GM21390 (cell line): ENCODE measurements at regions not wholly inside any gene's neighbourhood (a gene's known extent, or its start where the extent isn't known, plus 50 kb on each side); places are given as distances from the start of the nearest gene placed in this dataset.

Experiments used
- ATAC-seq: cut with Tn5 transposase; IDR thresholded peaks from one replicate; pipeline ENCODE4 v1.9.1; 2021; ENCODE audit not compliant: unreplicated experiment

DNA sequence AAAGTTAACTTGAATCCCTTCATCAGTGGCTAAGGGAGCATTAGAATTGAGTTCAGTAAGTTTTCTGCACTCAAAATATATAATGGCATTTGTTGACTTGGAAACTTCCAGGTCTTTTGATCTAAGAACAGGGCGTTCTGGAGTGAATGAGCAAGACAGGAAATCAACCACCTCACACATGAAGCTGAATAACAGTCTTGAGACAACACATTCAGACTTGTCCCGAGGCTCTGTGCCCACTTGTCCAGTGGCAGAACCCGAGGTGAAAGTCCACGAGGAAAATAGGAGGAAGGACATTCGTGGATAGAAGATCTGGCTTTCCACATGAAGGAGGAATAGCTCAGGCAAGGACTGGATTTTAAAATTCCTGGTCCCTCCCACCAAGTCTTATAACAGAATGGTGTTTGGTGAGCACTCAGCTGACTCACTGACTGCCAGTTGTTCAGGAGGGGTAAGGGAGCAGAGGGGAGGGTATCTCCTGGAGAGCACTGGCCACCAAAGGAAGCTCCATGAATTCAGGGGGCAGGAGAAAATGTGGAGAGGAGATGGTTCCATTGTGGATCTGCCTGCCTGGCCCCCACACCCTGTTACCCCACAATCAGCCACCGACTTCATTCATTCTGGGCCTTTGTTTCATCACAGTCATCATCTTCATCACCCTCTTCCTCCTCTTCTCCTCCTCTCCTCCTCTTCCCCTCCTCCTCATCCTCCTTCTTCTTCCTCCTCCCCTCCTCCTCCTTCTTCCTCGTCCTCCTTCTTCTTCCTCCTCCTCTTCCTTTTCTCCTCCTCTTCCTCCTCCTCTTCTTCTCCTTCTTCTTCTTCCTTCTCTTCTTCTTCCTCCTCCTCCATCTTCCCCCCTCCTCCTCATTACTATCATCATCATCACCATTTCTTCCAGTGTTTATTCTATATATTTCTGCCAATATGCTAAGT is 620.1 kb downstream of the MED13L start:
- ATAC-seq: no peak

DNA sequence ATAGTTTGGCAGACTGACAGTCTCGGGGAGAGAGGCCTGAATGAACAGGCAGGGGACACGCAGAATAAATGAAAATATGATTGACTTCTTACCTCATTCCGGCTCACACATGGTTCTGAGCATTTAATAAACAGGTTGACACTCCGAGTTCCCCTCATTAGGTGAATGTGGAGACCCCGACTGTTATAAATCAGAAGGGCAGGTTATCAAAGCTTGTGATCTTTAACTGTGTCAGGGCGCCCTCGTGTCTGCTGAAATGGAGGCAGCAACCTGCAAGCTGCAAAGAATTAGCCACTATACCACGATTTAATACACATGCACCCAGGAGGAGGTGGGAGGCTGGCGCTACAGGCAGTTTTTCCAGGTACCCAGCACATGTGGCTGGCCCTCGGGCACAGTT is 627.5 kb downstream of the MED13L start:
- no peak for ATAC-seq

DNA sequence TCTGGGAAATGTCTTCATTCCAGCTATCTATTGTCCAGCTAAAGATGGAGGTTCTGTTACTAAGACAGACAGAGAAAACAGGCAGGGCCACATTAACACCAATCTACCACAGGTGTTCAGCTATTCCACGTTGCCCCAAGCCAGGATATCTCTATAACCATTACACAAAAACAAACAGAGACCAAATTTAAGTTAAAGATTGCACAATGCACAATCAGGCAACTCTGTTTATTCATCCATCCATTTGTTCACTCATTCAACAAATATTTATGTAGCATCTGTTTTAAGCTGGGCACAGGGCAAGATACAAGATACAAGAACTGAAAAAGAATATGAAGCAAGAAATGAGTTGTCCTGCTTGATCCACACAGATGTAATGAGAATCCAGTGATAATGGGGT is 629.0 kb downstream of the MED13L start:
- no peak for ATAC-seq

DNA sequence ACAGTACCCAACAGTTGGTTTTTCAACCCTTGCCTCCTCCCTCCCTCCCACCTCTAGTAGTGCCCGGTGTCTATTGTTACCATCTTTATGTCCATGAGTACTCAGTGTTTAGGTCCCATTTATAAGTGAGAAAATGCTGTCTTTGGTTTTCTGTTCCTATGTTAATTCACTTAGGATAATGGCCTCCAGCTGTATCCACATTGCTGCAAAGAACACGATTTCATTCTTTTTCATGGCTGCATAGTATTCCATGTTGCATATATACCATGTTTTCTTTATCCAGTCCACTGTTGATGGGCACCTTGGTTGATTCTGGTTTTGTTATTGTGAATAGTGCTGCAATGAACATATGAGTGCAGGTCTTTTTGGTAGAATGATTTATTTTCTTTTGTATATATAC is 631.3 kb downstream of the MED13L start:
- ATAC-seq: no peak

DNA sequence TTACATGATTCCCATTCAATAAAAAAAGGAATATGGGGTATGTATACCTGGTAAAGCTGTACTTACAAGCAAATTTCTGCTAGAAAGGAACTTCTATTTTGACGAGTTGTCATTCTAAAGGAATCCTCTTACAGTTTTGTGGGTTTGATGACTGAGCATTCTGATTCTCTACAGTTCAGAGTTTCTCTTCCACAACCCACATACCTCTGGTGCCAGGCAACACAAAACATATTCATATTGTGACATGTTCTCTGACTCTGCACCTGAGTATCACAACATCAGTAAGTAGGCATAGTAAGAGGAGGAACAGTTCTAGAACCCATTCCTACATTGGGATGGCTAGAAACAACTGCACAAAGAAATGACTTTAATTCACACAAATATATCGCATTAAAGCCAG is 636.6 kb downstream of the MED13L start:
- no peak for ATAC-seq

DNA sequence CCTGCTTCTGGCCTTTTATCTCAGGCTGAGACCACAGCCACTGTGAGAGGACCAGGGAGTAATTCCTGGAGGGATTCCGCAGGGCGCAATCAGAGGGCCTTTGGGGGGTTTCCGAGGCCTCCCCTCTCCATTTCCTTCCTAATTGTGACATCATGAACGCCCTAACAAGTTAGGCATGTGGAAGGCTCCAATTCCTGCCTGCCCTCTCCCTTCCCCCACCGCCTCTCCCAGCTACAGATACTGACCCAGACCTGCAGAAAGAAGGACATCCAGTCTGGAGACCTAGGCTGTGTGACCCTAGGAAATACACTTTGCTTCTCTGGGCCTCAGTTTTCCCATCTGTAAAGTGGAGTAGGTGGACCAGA is 637.9 kb downstream of the MED13L start:
- no peak for ATAC-seq

DNA sequence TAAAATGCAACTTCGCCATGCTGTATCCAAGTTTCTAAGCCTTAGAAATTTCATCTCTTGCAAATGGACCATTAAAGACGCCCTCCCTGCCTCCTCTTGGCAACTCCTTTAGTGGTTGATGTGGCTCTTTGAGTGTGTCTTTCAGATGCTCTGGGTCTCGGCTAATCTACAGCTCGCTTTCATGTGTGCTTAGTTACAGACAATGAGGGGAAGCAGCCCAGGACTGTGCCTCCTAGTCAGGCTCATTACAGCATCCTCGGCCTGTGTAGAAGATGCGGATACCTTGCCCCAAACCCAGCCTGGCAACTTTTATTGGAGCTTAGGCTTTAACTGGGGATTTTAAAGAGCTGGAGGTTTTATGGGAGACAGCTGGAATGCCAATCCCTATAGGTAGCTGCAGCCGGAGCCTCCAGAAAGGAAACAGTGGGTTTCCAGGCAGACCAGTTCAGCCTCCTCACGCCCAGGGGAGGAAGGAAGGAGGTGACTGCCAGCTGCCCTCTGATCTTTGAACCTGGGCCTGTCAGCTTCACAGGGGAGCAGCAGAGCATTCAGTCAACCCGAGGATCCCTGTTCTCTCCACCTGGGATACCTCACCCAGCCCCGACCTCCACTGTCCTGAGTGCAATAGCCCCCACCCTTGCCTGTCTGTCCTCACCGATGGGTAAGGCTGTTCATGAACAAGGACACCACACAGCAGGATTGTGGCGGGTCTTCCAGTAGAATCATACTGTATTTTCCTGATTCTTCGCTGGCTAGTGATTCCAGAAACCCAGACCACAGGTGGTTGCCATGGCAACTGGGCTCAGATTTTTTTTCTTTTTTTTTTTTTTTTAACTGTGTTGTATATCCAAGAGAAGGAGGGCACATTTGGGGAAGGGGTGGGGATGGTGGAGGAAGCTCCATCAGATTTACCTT is 638.5 kb downstream of the MED13L start:
- ATAC-seq: no peak

DNA sequence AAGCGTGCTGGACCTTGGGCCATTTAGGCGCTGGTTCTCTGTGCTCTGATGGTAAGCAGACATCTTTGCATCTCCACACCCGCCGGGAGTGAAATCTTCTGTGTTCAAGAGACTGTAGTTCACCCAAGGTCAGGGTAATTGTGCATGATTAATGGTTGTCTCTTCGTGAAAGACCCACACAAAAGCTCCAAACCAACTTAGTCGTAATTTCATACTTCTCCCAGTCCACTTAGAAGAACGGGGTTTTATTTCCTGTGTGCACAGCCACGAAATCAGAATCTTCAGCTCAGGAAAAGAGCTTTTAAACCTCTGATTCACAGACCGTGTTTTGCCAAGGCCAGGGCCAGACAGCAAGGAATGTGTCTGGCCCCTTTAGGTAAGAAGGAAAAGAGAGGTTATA is 640.9 kb downstream of the MED13L start:
- no peak for ATAC-seq

DNA sequence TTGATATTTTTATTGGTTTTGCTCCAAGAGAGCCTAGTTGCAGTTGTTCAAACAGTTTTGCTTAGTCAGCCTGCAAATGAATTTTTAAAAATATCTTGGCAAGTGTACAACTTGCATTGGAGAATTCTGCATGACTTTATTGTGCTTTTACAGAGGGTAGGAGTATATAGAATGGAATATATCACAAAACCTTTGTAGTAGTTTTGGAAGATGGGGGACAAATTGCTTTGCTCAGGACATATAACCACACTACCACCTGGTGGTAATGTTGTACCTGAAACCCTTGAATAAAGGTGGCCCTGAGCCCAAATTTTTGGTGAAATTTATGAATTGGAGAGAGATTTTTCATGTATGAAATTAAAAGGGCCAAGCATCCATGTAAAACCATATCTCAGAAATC is 645.2 kb downstream of the MED13L start:
- no peak for ATAC-seq

DNA sequence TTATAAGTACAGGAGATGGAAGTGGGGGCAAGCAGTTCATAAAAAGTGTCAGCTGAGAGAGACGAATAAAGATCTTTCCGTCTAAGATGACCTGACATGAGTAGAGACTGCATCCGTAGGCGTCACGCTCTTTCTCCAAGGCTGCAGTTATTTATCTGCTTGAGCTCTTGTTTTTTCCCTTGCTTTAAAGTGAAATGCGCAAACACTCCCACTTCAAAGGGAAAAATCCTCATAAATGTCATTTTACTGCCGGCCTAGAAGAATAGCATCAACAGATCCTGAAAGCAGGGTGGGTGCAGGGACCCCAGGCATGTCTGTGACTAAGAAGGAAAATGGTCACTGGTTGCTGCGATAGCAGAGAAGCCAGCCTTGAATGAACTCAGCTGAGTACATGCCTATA is 647.4 kb downstream of the MED13L start:
- ATAC-seq: no peak

DNA sequence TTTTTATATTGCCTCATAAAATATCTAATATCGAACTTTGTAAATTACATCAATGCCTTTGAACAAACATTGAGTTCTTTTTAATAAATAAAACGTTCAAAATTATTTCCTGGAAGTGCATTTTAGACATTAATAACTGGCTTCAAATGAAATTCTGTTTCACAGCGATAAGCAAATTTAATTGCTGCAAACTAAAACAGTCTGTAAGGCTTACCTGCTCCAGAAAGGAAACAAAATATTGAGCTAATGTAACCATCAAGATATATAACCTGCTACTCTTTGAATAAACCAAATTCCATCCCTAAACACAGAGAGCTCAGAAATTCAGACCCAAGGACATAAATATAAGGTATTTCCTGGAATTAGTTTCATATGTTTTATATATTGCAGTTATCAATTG is 651.3 kb downstream of the MED13L start:
- ATAC-seq: no peak

DNA sequence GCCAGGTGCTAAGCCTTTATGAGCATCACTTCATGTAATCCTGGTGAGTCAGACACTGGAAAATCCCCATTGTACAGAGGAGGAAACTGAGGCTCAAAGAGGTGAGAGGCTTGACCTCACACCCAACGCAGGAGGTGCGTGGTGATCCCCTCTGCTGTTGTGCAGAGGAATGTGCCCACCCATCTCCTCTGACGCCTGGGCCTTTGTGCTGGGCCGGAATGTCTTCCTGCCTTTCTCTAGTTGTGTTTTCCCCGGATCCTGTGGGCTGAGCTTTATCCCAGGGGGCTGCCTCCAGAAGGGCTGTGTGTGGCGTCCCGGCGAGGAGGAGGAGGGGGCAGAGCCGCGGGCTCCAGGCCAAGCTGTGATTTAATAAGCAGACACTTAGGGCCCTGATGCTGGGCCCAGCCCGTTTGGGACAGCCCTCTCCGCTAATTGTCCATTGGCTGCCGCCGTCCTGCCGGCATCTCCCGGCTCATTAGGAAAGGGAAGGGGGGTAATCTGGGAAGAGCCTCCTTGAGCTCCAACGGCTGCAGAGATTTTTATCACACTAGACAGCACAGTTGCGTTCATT is 653.6 kb downstream of the MED13L start:
- ATAC-seq: no peak

DNA sequence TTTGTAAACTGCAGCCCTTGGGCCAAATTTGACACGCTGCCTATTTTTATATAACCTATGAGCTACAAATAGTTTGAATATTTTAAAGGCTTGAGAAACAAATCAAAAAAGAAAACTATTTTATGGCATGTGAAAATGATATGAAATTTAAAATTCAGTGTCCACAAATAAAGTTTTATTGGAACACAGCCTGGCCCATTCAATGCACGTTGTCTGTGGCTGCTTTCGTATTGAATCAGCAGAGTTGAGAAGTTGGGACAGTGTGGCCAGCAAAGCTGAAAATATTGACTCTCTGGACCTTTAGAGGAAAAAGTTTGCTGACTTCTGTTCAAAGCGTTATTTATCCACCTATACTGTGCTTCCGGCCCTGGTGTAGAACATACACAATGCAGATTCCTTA is 654.2 kb downstream of the MED13L start:
- ATAC-seq: no peak

DNA sequence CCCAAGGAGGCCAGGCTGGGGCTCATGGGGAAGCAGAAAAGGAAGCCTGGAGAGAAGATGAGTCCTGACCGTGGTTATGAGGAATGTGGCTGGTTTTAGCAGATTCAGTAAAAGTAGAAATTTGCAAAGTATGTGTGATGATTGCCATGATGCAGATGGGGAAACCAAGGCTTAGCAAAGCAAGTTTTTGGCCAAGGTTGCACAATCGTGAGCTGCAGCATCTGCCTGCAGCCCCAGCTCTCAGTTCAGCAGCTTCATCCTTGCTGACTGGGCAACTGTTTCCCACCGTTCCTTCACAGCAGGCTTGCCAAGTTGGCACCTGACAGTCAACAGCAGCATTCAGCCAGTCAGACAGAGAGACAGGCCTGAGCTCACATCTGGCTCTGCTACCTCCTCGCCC is 656.7 kb downstream of the MED13L start:
- ATAC-seq: no peak

DNA sequence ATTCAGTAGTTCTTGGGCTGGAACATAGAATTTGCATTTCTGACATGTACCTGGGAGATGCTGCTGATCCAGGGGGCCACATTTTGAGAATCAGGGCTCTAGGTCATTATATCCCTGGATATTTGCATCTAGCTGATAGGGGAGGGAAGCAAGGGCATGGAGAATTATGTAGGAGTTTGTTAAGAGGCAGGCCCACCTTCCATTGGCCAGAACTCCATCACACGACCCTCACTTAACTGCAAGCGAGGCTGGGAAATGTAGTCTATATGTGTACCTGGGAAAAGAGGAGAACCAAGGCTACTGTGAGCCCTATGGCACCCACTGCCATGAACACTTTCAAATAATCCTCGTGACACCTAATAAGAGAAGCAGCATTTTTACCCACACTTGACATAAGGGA is 657.6 kb downstream of the MED13L start:
- ATAC-seq: no peak

DNA sequence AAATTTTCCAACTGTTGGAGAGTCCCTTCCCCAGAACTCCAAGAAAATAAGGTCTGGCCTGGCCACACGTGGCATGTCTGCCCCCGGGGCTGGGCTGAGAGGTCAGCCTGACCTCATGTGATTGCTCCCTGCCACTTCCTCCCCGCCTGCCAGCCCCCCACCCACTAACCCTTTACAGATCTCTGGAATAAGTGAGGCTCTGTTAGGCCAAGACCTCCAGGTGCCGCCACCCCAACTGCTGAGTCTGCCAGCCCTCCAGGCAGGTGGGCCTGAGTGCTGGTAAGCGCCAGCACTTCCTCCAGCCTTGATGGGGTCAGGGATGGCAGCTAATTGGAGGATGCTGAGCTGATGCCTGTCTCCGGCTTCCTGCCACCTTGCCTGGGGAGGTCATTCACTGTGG is 658.4 kb downstream of the MED13L start:
- ATAC-seq: no peak

DNA sequence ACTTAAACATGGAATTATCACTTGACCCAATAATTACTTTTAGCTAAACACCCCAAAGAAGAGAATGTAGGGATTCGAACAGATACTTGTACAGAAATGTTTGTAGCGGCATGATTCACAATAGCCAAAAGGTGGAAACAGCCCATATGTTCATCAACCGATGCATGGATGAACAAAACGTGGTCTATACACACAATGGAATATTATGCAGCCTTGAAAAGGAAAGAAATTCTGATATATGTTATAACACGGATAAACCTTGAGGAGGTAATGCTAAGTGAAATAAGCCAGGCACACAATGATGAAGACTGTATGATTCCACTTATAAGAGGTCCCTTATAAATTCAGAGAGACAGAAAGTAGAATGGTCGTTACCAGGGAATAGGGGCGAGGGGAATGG is 659.4 kb downstream of the MED13L start:
- no peak for ATAC-seq

DNA sequence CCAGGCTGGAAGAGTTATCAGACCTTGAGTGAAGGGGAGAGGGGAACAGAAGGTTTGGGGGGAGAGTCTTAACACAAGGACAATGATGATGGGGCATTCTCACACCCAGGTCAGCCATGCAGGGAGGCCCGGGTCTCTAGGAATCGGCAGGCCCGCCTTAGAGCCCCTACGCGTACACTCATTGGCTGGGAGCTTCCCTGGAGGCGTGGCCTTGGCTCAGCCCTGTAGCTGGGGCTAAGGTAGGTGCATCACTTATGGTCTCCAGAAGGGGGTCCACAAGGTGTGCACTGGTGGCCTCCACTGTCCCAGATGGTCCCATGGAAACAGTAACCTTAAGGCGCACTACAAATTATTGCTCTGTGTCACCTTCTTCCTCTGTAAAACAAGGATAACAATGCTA is 660.1 kb downstream of the MED13L start:
- ATAC-seq: no peak

DNA sequence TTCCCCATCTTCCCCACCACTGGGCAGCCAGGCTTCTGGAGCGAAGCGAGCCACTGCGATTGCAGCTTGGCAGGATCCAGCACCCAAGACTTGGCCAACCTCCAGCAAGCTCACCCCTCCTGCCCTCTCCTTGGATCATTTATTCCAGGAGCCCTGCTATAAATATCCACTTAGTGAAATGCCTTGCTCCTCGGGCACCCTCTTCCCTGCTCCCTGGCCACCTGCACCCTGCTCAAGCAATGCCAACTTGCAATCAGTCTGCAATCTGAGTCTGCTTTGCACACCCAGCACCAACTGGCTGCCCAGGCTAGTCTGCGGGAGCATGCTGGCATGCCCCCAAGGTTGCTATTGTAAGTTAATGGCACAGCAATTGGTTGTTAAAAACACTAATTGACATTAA is 666.0 kb downstream of the MED13L start:
- no peak for ATAC-seq

DNA sequence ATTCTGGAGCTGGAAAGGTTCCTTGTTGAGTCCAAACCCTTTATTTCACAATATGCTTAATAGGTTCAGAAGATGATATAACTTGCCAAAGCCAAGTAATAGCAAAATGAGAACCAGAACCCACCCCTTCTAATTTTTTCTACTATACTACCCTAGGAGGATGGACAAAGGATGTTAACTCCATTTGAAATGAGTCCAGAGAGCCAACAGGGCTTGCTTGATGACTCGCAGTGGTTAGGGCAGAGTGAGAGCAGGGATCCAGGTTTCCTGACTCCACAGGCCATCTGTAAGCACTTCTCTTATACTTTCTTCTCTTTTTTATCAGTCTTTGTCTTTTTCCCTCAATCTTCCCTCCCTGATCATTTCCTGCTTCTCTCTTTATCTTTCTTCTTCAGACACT is 668.1 kb downstream of the MED13L start:
- no peak for ATAC-seq

DNA sequence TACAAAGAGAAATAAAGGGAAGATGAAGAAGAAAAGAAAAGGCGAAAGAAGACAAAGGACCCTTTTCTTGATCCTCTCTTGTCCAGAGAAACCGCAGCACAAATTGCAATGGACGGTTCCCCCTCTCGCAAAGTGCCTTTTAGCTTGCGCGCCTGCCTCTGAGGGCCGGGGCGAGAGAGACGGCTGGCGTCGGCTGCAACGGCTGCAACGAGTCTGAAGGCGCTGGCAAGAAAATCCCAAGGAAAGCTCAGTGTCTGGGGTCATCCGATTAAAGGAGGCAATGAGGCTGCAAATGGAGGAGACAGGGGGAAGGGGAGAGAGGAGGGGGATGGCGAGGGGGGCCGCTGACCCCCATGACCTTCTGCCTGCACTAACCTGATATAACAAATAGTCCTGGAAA is 671.5 kb downstream of the MED13L start:
- no peak for ATAC-seq
